SU-DHL-6 (cell line): ENCODE measurements at regions not wholly inside any gene's neighbourhood (a gene's known extent, or its start where the extent isn't known, plus 50 kb on each side); places are given as distances from the start of the nearest gene placed in this dataset.

Source experiments
- CTCF ChIP-seq: fragments of 200-600 bp; sonication (generic); IDR thresholded peaks from one replicate; pipeline ENCODE4 v1.5.1; 2017; ENCODE audit warnings: antibody characterized with exemption, mild to moderate bottlenecking, low read length, moderate library complexity; ENCODE audit not compliant: insufficient read depth, poor library complexity, severe bottlenecking
- EZH2phosphoT487 ChIP-seq: fragments of 200-600 bp; sonication (generic), shearing (Covaris generic); conservative IDR thresholded peaks from 2 replicates; pipeline ENCODE4 v1.6.1; 2018; ENCODE audit warnings: mild to moderate bottlenecking, antibody characterized with exemption, low read length, moderate library complexity, mixed read lengths

- TF ChIP-seq CTCF (no peak), EZH2phosphoT487 (no peak)
Measured at GRCh38 chr13:54709546-54709945, 1680.9 kb downstream of the OLFM4 start.
